ENCODE measurements at regions not wholly inside any gene's neighbourhood (a gene's known extent, or its start where the extent isn't known, plus 50 kb on each side); places are given as distances from the start of the nearest gene placed in this dataset.

DNA sequence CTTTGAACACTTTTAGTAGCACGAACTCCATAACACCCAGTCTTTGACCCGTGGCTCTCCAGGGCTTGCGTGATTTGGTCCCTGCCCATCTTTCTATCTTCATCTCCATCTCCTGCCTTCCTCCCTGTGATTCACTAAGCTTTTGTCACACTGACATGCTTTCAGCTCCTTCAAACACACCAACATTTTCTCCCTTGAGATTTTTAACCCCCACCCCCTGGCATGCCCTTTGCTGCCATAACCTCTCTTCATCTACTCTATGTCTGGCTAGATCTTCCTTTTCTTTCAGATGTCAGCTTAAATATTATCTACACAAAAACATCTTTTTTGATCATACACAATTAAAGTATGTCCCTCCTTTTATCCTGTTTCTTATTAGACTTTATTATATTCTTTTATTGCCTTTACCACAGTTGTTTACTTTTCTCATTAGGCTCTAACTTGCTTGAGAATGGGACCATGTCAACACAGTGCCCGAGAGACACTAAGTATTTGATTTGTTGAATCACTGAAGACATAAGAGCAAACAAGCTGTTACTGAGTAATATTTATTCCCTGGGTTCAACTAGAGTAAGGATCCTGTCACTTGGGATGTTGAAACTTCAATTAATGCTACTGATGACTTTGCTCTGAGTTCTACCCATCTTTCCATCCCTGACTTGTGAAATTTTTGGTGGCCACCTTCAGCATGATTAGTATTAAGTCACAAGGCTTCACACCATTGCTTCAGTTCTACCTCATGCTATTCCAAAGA is 387.3 kb downstream of the LRIG3 start:
- H3K27ac ChIP-seq (ENCODE audit: low read depth, low read length) = no peak overlapping the region
- no peaks in the 10 kb centered on the region for H3K27me3 ChIP-seq (ENCODE audit: control insufficient read depth, low read length)
- H3K9me2 ChIP-seq (replicated peaks; ENCODE audit: control insufficient read depth, low read length) = no peaks in the 10 kb centered on the region
- H3K4me1 ChIP-seq (ENCODE audit: control insufficient read depth, low read length) = no peaks in the 10 kb centered on the region
- H3F3A ChIP-seq (ENCODE audit: control insufficient read depth, insufficient read depth) = no peaks in the 10 kb centered on the region
- H3K36me3 ChIP-seq (ENCODE audit: control insufficient read depth, low read length) = no peaks in the 10 kb centered on the region
- TF ChIP-seq, protein P1, sequence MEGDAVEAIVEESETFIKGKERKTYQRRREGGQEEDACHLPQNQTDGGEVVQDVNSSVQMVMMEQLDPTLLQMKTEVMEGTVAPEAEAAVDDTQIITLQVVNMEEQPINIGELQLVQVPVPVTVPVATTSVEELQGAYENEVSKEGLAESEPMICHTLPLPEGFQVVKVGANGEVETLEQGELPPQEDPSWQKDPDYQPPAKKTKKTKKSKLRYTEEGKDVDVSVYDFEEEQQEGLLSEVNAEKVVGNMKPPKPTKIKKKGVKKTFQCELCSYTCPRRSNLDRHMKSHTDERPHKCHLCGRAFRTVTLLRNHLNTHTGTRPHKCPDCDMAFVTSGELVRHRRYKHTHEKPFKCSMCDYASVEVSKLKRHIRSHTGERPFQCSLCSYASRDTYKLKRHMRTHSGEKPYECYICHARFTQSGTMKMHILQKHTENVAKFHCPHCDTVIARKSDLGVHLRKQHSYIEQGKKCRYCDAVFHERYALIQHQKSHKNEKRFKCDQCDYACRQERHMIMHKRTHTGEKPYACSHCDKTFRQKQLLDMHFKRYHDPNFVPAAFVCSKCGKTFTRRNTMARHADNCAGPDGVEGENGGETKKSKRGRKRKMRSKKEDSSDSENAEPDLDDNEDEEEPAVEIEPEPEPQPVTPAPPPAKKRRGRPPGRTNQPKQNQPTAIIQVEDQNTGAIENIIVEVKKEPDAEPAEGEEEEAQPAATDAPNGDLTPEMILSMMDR (IDR thresholded peaks at IDR 0.05; ENCODE audit: low read depth, low read length, poor library complexity, severe bottlenecking) = no peak
- TF ChIP-seq EZH2phosphoT487 (IDR thresholded peaks at IDR 0.05; ENCODE audit: borderline replicate concordance, low read length) = no peak
- H3K79me2 ChIP-seq (ENCODE audit: control insufficient read depth, low read length) = no peaks in the 10 kb centered on the region
- no peaks in the 10 kb centered on the region for H4K20me1 ChIP-seq (ENCODE audit: control insufficient read depth, insufficient read depth, low read depth, low read length)
- H3K9me3 ChIP-seq (ENCODE audit: control insufficient read depth, insufficient read depth, low read length) = no peaks in the 10 kb centered on the region
- no peak overlapping the region for H3K4me3 ChIP-seq (ENCODE audit: low read length)
- no peak overlapping the region for H3K4me2 ChIP-seq (ENCODE audit: low read length)

DNA sequence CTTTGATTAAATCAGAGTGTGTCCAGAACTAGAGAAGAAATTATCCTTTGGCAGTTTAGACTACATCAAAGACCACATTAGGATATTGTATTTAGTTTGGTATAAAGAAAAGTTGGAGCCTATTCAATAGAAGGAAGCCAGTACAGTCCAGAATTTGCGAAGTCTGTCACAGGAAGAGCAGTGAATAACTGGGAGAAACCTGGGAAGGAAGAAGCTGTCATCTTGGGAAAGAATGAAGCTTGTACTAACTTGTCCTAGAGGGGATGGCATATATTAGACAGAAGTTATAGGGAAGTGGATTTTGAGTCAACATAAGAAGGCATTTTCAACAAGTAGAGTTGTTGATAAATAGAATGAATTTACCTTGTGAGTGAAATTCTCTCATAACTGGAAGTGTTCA is 386.7 kb downstream of the LRIG3 start:
- H3K79me2 ChIP-seq (ENCODE audit: control insufficient read depth, low read length) = no peaks in the 10 kb centered on the region
- H3K36me3 ChIP-seq (ENCODE audit: control insufficient read depth, low read length) = no peaks in the 10 kb centered on the region
- no peak for TF ChIP-seq EZH2phosphoT487 (IDR thresholded peaks at IDR 0.05; ENCODE audit: borderline replicate concordance, low read length)
- TF ChIP-seq, protein P1 (IDR thresholded peaks at IDR 0.05; ENCODE audit: low read depth, low read length, poor library complexity, severe bottlenecking) = no peak
- H3K27ac ChIP-seq (ENCODE audit: low read depth, low read length) = no peak overlapping the region
- no peak overlapping the region for H3K4me3 ChIP-seq (ENCODE audit: low read length)
- H4K20me1 ChIP-seq (ENCODE audit: control insufficient read depth, insufficient read depth, low read depth, low read length) = no peaks in the 10 kb centered on the region
- H3F3A ChIP-seq (ENCODE audit: control insufficient read depth, insufficient read depth) = no peaks in the 10 kb centered on the region
- no peak overlapping the region for H3K4me2 ChIP-seq (ENCODE audit: low read length)
- H3K27me3 ChIP-seq (ENCODE audit: control insufficient read depth, low read length) = no peaks in the 10 kb centered on the region
- H3K9me2 ChIP-seq (replicated peaks; ENCODE audit: control insufficient read depth, low read length) = no peaks in the 10 kb centered on the region
- no peaks in the 10 kb centered on the region for H3K4me1 ChIP-seq (ENCODE audit: control insufficient read depth, low read length)
- no peaks in the 10 kb centered on the region for H3K9me3 ChIP-seq (ENCODE audit: control insufficient read depth, insufficient read depth, low read length)

DNA sequence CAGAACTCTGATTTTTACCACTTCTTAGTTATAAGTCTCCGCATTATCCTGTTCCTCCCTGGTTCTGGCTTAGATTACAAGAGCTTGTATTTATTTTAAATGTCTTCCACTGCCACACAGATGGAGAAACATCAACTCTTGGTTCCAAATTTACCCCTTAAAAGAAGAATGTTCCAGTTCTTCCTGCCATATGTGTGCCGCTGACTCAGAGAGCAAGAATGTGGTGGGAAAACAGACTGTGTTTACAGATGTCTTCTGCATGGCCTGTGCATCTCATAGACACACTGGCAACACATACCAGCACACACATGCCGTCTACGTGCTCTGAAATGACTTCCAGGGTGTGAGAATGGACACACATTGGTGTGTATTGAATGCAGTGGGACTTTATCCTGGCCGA is 383.0 kb downstream of the LRIG3 start:
- Histone ChIP-seq H3K4me3 (ENCODE audit: low read length) (no peak overlapping the region), H3K9me2 (replicated peaks; ENCODE audit: control insufficient read depth, low read length) (no peaks in the 10 kb centered on the region), H4K20me1 (ENCODE audit: control insufficient read depth, insufficient read depth, low read depth, low read length) (no peaks in the 10 kb centered on the region), H3K27ac (ENCODE audit: low read depth, low read length) (no peak overlapping the region), H3K27me3 (ENCODE audit: control insufficient read depth, low read length) (no peaks in the 10 kb centered on the region), H3K36me3 (ENCODE audit: control insufficient read depth, low read length) (no peaks in the 10 kb centered on the region), H3K9me3 (ENCODE audit: control insufficient read depth, insufficient read depth, low read length) (no peaks in the 10 kb centered on the region), H3F3A (ENCODE audit: control insufficient read depth, insufficient read depth) (no peaks in the 10 kb centered on the region), H3K4me2 (ENCODE audit: low read length) (no peak overlapping the region), H3K79me2 (ENCODE audit: control insufficient read depth, low read length) (no peaks in the 10 kb centered on the region), H3K4me1 (ENCODE audit: control insufficient read depth, low read length) (no peaks in the 10 kb centered on the region)
- TF ChIP-seq EZH2phosphoT487 (IDR thresholded peaks at IDR 0.05; ENCODE audit: borderline replicate concordance, low read length) = no peak
- TF ChIP-seq, protein P1 (IDR thresholded peaks at IDR 0.05; ENCODE audit: low read depth, low read length, poor library complexity, severe bottlenecking) = no peak

Measured in DOHH2 (cell line).